HG03135 (cell line): ENCODE measurements at regions not wholly inside any gene's neighbourhood (a gene's known extent, or its start where the extent isn't known, plus 50 kb on each side); places are given as distances from the start of the nearest gene placed in this dataset.
"Not testable (repeated sequence)": the region's sequence is repeated elsewhere in the genome, so short reads cannot be mapped to it uniquely, and the experiment has no call there.

Experiments
- ATAC-seq: cut with Tn5 transposase; IDR thresholded peaks from one replicate; pipeline ENCODE4 v1.9.1; 2021; ENCODE audit warnings: mild to moderate bottlenecking, moderate library complexity; ENCODE audit not compliant: unreplicated experiment

- ATAC-seq = no peak
Measured at GRCh38 chr10:36880898-36881297, 244.5 kb upstream of the ANKRD30A start.

GRCh38 chr10:36872702-36873393, 252.6 kb upstream of the ANKRD30A start:
- ATAC-seq = peak; percentile 95

DNA sequence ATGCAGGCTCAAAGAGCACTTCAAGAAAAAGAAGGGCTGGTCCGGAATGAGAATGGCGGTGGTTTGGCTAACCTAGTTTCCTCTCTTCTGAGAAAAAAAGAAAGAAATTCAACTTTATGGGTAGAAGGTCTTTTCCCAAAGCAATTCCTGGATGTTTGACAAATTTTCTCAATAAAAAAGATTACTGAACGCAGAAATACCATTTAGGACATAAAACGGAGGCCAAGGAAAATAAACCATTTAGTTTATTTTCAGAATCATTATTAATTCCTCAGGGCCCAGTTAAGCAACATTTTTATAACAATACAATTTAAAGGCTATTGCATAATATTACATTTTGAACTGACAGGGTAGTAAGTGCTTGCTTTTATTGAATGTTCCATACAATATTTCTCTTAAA, 284.6 kb upstream of the ANKRD30A start:
- no peak for ATAC-seq

DNA sequence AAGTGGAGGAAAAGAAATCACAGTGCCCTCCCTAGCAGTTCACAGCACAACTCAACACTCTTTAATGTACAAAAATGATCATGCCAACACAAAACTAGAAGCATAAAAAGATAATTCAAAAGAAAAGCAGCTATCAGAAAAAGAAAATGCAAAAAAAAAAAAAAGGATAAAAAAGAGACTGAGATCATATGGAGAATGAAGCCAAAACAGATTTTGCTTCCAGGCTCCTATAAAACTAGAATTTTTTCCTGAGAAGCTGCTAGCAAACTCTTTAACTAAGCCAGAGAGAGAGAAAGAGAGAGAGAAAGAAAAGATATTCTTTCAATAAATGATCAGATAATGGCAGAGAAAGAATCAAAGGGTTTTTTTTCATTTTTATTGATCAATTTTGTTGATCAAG, 288.0 kb upstream of the ANKRD30A start:
- ATAC-seq = no peak

- no peak for ATAC-seq
Measured at GRCh38 chr10:36819781-36820180, 305.6 kb upstream of the ANKRD30A start.

- no peak for ATAC-seq
Measured at GRCh38 chr10:36817898-36818297, 307.5 kb upstream of the ANKRD30A start.

DNA sequence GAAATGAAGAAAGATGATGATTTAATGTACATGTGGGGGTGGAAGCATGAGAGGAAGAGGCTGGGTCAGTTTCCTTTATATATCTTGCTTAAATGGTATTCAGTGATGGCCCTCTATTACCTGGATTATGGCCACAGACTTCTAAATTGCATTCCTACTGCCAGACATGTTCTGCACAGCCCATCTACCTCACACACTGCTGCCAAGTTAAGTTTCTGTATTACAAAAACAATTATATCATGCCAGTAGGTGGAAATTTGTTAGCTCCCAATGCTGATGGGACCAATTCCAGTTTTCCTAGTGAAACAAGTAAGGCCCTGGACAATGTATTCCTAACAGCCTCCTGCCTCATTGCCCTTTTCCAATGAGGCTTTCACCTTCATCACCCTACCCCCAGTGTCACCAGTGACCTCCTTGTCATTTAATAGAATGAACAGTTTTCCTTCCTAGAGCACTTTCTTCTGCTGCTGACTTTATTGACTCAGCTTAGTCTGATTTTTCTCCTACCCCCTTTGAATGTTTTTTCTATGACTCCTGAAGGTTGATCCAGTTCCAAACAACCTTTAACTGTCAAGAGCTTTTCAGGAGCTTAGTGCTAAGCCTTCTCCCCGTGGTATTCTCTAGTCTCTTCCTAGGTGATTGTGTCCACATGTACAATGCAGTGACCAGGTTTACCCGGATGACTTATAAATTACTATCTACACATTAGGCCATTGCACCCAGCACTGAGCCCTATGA, 316.6 kb upstream of the ANKRD30A start:
- no peak for ATAC-seq

DNA sequence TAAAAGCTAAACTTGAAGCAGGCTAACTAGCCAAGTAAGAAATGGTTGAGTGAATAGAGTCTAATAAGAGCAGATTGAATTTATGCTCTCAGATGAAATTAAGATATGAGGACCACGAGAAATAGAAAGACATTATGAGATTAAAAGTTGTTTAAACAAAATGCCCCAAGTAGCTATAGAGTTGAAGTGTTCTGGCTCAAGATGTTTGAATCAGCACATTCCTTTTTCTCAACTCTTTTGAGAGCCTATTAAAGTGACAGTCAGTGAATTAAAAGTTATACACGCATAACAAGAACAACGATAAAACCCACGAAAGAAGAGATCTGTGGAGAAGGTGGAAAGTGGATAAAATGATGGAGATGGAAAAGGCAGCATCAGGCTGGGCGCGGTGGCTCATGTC, 322.2 kb upstream of the ANKRD30A start:
- no peak for ATAC-seq

GRCh38 chr10:36802490-36803153, 322.8 kb upstream of the ANKRD30A start:
- no peak for ATAC-seq

DNA sequence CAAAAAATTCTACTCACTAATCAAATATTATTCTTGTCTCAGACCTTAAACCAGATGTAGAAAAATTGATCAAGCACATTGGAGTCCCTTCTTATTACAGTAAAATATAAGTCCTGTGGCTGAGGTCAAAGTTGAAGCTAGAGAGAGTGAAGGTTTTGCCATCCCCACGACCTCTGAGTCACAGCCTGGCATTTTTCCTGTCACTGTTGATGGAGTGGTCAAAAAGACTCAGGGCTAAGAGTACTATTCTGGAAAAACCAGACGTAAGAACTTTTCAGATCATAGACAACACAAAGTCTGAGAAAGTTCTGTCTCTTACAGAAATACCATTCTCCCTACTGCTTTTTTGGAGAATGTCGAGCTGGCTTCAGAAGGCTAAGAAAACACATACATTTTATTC, 323.7 kb upstream of the ANKRD30A start:
- ATAC-seq = no peak

GRCh38 chr10:36794981-36795380, 330.4 kb upstream of the ANKRD30A start:
- no peak for ATAC-seq

GRCh38 chr10:36789974-36790373, 335.4 kb upstream of the ANKRD30A start:
- no peak for ATAC-seq

DNA sequence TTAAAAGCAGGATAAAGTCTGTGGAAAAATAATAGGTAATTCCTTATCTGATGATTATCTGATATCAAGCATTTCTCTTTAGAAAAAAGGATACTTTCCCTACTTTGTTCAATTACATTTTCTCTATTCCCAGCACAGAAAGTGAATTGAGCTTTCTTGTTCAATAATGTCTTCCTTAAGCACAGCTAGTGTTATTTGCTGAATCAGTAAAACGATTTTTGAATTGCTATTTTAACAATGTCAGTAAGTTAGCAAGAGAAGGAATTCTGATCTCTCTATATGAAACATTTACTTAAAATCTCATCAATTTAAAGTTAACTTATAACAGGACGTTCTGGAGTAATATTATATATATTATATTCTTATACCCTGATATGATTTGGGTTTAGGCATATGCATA, 337.2 kb upstream of the ANKRD30A start:
- ATAC-seq = no peak

DNA sequence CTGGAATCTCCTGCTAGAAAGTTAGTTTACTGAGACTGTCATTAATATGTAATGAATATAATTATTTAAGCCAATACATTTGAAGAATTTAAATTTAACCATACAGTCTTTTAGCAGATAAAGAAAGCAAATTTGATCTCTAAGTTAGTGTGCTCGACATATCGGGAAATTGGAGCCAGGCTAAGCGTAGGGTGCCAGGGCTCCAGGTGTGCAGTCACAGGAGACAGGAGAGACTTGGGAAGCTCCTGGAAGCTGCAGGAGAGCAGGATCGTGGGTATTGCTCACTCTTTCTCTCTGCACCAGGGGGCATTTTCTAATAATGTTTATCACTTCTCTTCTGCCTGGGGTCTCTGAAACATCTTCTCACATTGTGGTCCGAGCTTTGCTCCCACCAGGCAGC, 342.0 kb upstream of the ANKRD30A start:
- ATAC-seq = no peak

DNA sequence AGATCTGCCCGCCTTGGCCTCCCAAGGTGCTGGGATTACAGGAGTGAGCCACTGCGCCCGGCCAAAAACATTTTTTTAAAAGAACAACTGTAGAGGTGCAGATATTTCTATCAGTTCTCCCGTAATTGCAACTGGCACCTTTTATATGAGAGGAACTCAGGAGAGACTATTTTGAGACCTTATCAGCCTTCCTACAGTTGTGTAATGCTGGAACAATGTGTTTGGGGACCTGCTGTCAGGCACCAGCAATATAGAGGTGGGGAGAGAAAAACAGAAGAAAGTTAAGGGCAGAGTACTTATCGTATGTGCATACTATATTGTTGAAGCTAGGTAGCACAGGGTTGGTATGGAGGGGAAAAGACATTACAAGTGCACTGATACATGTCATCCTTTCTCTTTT, 343.8 kb upstream of the ANKRD30A start:
- no peak for ATAC-seq

- no peak for ATAC-seq
Measured at GRCh38 chr10:36780158-36780557, 345.2 kb upstream of the ANKRD30A start.

DNA sequence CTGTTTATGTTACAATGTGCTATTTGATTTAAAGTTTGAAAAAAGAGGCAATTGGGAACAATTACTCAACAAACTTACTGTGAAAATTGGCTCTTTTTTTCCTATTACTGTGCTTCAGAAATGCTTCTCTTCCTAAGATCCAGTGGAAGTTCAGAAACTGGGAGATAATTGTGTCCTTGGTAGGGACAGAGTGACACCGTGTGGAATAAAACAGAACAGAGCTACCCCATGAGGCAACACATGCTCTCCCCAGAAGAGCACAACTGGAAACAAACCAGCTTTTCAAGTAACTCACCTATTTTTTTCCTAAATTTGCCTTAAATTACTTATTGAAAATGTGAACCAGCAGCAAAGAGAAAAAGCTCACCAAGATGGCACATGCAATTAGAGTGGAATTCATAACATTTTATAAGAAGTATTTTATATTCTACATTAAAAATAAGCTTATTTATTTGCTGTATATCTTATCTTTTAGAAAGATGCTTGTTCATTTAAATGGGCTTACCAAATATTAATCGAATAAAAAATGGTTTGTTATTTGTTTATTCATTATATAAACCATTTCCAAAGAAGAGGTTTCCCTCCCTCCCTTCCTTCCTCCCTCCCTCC, 346.1 kb upstream of the ANKRD30A start:
- no peak for ATAC-seq

- no peak for ATAC-seq
Measured at GRCh38 chr10:36778651-36779050, 346.7 kb upstream of the ANKRD30A start.

GRCh38 chr10:36773652-36774051, 351.7 kb upstream of the ANKRD30A start:
- no peak for ATAC-seq

DNA sequence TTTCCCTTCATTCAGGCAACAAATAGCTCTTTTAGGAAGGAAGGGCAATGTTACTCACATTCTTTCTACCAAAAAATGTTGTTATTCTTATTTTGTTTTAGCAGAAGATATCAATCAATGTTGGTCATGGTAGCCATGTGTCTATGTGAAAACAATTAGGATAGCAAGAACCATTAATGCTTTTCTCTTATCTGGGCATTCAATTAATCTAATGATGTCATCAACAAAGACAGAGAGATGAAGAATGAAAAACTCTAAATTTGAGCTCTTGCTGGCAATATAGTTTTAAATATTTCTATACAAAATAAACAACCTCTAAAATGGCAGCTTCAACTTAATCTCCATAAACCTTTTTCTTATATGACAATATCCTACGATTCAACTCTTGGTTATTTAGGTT, 353.7 kb upstream of the ANKRD30A start:
- ATAC-seq = no peak

DNA sequence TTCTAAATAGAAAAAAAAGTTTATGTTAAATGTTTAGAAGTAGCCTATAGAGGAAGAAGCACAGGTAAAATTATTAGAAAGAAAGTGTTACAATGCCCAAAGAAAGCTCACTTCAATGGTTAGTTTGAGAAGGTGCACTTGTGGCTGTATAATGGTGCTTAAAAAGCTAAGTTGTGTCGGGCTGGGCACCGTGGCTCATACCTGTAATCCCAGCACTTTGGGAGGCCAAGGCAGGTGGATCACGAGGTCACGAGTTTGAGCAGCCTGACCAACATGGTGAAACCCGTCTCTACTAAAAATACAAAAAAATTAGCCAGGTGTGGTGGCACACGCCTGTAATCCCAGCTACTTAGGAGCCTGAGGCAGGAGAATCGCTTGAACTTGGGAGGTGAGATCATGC, 355.7 kb upstream of the ANKRD30A start:
- not testable (repeated sequence) for ATAC-seq

DNA sequence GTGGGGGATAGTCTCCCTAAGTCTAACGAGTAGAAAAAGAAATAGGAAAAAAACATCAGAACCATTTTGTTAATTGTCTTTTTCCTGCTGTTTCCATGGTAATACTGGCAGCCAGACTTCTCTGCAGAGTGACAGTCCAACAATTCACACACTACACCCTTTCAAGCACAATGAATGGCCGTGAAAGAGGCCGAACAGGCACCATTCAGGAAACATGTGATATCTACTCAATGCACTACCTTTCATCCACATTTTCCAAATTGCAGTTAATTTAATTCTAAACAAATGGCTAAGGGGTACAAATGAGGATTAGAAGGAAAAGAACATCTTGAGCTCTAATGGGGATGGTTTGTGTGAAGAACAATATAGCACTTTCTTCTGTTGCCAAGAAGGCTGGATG, 358.5 kb upstream of the ANKRD30A start:
- no peak for ATAC-seq
